Islet precursor cell (in vitro differentiated cells): ENCODE measurements at regions not wholly inside any gene's neighbourhood (a gene's known extent, or its start where the extent isn't known, plus 50 kb on each side); places are given as distances from the start of the nearest gene placed in this dataset.
"Not testable (repeated sequence)": the region's sequence is repeated elsewhere in the genome, so short reads cannot be mapped to it uniquely, and the experiment has no call there.

ENCODE experiments used
- DNase-seq: peaks from one replicate; pipeline ENCODE4 v3.0.0-alpha.2; 2018

GRCh38 chr7:63587151-63587853 is 411.3 kb upstream of the ZNF722 start:
- not testable (repeated sequence) for DNase-seq

- not testable (repeated sequence) for DNase-seq
These were observed 407.4 kb upstream of the ZNF722 start for GRCh38 chr7:63591249-63591648.

GRCh38 chr7:63603812-63604211 is 394.8 kb upstream of the ZNF722 start:
- not testable (repeated sequence) for DNase-seq

- DNase-seq = peak; percentile 12
These were observed 393.8 kb upstream of the ZNF722 start for GRCh38 chr7:63604853-63605252.

- DNase-seq = not testable (repeated sequence)
These were observed 381.1 kb upstream of the ZNF722 start for GRCh38 chr7:63617595-63617994.

- not testable (repeated sequence) for DNase-seq
These were observed 378.4 kb upstream of the ZNF722 start for GRCh38 chr7:63620169-63620735.

GRCh38 chr7:63627590-63628485 is 370.8 kb upstream of the ZNF722 start:
- DNase-seq = not testable (repeated sequence)

- DNase-seq = peak; percentile 3
These were observed 369.6 kb upstream of the ZNF722 start for GRCh38 chr7:63629024-63629423.

GRCh38 chr7:63636585-63636984 is 362.1 kb upstream of the ZNF722 start:
- DNase-seq = not testable (repeated sequence)

- not testable (repeated sequence) for DNase-seq
These were observed 333.1 kb upstream of the ZNF722 start for GRCh38 chr7:63665553-63665952.

- not testable (repeated sequence) for DNase-seq
These were observed 307.2 kb upstream of the ZNF722 start for GRCh38 chr7:63691408-63691807.

GRCh38 chr7:63694296-63694695 is 304.4 kb upstream of the ZNF722 start:
- not testable (repeated sequence) for DNase-seq
